ENCODE measurements at regions not wholly inside any gene's neighbourhood (a gene's known extent, or its start where the extent isn't known, plus 50 kb on each side); places are given as distances from the start of the nearest gene placed in this dataset.

DNA sequence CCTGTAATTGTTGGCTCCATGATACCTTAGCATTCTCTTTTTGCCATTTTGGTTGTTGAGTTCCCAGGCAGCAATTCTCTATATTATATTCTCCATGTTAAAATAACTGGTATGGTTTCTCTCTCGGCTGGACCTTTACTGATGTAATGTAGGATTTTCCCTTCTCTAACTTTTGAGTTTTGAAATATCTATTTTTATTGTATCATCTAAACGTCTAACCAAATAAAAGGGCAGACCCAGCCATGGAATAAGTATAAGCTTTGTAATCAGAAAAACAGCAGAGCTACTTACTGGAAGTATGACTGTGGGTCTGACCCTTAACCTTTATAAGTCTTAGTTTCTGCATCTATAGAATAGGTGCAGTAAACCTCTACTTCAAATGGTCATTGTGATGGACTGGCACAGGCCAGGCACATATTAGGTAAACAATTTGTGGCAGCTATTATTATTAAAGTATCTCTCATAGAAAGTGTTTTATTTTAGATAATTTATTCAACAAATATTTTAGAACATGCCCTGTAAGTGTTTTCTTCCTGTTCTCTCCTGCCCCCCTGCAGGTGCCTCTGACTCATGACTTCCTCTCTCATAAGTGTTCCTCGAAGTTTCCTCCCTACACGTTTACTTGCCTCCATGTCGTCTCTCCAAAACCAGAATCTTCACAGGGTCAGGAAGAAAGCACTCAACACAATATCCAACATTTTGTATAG, 224.9 kb upstream of the FGGY start:
- peaks cover 5% of the 10 kb centered on the region for H3K4me1 ChIP-seq (ENCODE audit: insufficient read depth, insufficient read length)
- no peak overlapping the region for H3K4me3 ChIP-seq (ENCODE audit: insufficient read length, low read depth)
- no peak for DNase-seq (ENCODE audit: low read depth, low spot score)
- H3K9ac ChIP-seq (ENCODE audit: insufficient read length, low read depth): no peak overlapping the region
- H3K9me3 ChIP-seq (ENCODE audit: insufficient read depth, low read length): no peaks in the 10 kb centered on the region
- H3K27me3 ChIP-seq (ENCODE audit: insufficient read depth, insufficient read length): no peaks in the 10 kb centered on the region
- no peaks in the 10 kb centered on the region for H3K36me3 ChIP-seq (ENCODE audit: insufficient read depth, insufficient read length, low read length)
- TF ChIP-seq ZNF274 (IDR thresholded peaks at IDR 0.05; ENCODE audit: low read depth, low read length): no peak
- TF ChIP-seq SUZ12 (IDR thresholded peaks at IDR 0.05; ENCODE audit: extremely low read depth, insufficient read depth, insufficient read length): no peak
- no peak for TF ChIP-seq YY1 (IDR thresholded peaks at IDR 0.05; ENCODE audit: insufficient read depth, insufficient read length)

DNA sequence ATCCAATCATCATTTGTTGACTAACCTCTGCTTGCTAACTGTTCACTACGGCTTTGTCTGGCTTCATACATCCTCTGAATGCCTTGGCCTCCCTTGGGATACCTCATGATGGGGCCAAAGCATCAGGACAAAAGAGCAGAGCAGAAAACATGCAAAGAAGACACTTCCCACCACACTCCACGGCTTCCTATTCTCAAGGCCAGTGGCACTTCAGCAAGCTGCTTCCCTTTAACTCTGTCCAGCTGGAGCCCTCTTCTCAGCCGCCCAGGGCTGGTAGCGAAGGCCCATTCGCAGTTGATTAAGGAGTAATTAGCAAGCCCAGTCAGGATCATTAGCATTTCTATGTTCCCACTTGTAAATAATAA, 224.3 kb upstream of the FGGY start:
- H3K9ac ChIP-seq (ENCODE audit: insufficient read length, low read depth): no peak overlapping the region
- peak; percentile 63 for DNase-seq (ENCODE audit: low read depth, low spot score)
- H3K4me1 ChIP-seq (ENCODE audit: insufficient read depth, insufficient read length): peaks cover 6% of the 10 kb centered on the region
- no peaks in the 10 kb centered on the region for H3K36me3 ChIP-seq (ENCODE audit: insufficient read depth, insufficient read length, low read length)
- no peak overlapping the region for H3K4me3 ChIP-seq (ENCODE audit: insufficient read length, low read depth)
- TF ChIP-seq ZNF274 (IDR thresholded peaks at IDR 0.05; ENCODE audit: low read depth, low read length): no peak
- no peak for TF ChIP-seq YY1 (IDR thresholded peaks at IDR 0.05; ENCODE audit: insufficient read depth, insufficient read length)
- TF ChIP-seq SUZ12 (IDR thresholded peaks at IDR 0.05; ENCODE audit: extremely low read depth, insufficient read depth, insufficient read length): no peak
- H3K9me3 ChIP-seq (ENCODE audit: insufficient read depth, low read length): no peaks in the 10 kb centered on the region
- H3K27me3 ChIP-seq (ENCODE audit: insufficient read depth, insufficient read length): no peaks in the 10 kb centered on the region

DNA sequence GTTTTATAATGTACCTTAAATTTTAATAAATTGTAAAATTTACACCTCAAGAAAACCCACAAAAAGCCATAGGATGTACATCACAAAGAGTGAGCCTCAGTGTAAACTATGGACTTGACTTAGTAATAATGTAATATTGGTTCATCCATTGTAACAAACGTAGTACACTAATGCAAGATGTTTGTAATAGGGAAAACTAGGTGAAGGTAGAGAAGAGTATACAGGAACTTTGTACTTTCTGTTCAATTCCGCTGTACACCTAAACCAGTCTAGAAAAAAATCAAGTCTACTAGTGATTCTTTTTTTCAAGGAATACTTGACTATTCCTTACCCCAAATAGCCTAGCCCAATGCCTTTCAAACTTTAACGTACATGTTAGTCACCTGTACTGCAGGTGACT, 222.3 kb upstream of the FGGY start:
- Histone ChIP-seq H3K27me3 (ENCODE audit: insufficient read depth, insufficient read length) (no peaks in the 10 kb centered on the region), H3K9me3 (ENCODE audit: insufficient read depth, low read length) (no peaks in the 10 kb centered on the region), H3K4me1 (ENCODE audit: insufficient read depth, insufficient read length) (peaks cover 12% of the 10 kb centered on the region), H3K9ac (ENCODE audit: insufficient read length, low read depth) (no peak overlapping the region), H3K36me3 (ENCODE audit: insufficient read depth, insufficient read length, low read length) (no peaks in the 10 kb centered on the region), H3K4me3 (ENCODE audit: insufficient read length, low read depth) (no peak overlapping the region)
- TF ChIP-seq YY1 (IDR thresholded peaks at IDR 0.05; ENCODE audit: insufficient read depth, insufficient read length): no peak
- no peak for TF ChIP-seq ZNF274 (IDR thresholded peaks at IDR 0.05; ENCODE audit: low read depth, low read length)
- no peak for TF ChIP-seq SUZ12 (IDR thresholded peaks at IDR 0.05; ENCODE audit: extremely low read depth, insufficient read depth, insufficient read length)
- DNase-seq (ENCODE audit: low read depth, low spot score): no peak

DNA sequence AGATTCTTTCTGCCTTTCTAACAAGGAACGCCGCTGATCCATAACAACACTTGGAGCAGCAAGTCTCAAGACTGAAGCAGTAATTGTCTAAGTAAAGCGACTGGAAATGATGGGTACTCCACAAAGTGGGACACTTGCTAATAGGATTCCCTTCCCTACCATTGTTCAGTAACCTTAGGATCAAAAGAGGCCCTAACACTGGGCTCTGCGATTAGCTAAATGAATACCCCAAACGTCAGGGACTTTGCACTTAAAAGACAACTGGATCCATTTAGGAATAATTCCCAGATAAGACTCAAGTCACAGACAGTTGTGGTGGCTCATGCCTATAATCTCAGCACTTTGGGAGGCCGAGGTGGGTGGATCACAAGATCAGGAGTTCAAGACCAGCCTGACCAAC, 221.9 kb upstream of the FGGY start:
- no peak for DNase-seq (ENCODE audit: low read depth, low spot score)
- peaks cover 14% of the 10 kb centered on the region for H3K4me1 ChIP-seq (ENCODE audit: insufficient read depth, insufficient read length)
- H3K27me3 ChIP-seq (ENCODE audit: insufficient read depth, insufficient read length): no peaks in the 10 kb centered on the region
- H3K36me3 ChIP-seq (ENCODE audit: insufficient read depth, insufficient read length, low read length): no peaks in the 10 kb centered on the region
- H3K4me3 ChIP-seq (ENCODE audit: insufficient read length, low read depth): no peak overlapping the region
- TF ChIP-seq SUZ12 (IDR thresholded peaks at IDR 0.05; ENCODE audit: extremely low read depth, insufficient read depth, insufficient read length): no peak
- H3K9me3 ChIP-seq (ENCODE audit: insufficient read depth, low read length): no peaks in the 10 kb centered on the region
- H3K9ac ChIP-seq (ENCODE audit: insufficient read length, low read depth): no peak overlapping the region

DNA sequence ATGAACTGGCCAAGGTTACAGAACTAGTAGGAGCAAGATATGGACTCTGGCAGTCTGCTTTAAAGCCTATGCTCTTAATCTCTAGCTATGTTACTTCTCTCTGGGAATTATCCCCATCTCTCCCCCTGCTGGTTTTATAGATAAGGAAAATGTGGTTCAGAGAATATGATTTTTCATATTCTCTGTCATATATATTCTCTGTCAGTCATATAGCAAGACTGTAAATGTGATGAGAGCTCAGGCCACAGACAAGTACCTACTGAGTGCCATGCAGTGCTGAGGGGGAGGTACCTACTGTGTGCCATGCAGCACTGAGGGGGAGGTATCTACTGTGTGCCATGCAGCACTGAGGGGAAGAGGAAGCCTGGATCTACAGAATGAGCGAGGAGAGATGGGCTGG, 220.3 kb upstream of the FGGY start:
- Histone ChIP-seq H3K9ac (ENCODE audit: insufficient read length, low read depth) (no peak overlapping the region), H3K4me1 (ENCODE audit: insufficient read depth, insufficient read length) (peaks cover 17% of the 10 kb centered on the region)

DNA sequence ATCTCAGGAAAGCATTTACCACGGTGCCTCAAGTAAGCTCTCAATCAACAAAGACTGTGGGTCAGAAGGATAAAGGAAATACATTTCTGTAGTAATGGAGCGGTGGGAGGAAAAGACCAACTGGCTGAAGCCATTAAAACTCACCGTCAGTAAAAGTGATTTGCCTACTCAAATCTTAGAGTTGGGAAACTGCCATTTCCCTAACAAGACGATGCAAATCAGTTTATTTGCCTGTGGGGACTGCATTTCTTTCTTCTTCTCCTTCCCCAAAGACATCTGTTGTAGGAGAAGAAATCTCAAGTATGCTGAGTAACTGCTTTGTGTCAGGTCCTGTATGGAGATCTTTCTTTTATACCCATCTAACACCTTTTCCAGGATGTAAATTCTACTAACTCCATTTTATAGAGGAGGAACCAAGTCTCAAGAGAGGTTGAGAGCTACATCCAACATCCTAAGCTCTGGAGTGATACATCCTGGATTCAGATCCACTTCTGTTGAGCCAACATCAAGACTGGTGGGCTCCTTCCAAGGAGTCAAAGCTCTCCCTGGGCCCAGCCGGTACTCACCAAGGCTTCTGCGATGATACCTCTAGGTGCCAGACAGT, 219.3 kb upstream of the FGGY start:
- TF ChIP-seq YY1 (IDR thresholded peaks at IDR 0.05; ENCODE audit: insufficient read depth, insufficient read length) (no peak), SUZ12 (IDR thresholded peaks at IDR 0.05; ENCODE audit: extremely low read depth, insufficient read depth, insufficient read length) (no peak), ZNF274 (IDR thresholded peaks at IDR 0.05; ENCODE audit: low read depth, low read length) (no peak)
- Histone ChIP-seq H3K4me1 (ENCODE audit: insufficient read depth, insufficient read length) (peaks cover 17% of the 10 kb centered on the region), H3K36me3 (ENCODE audit: insufficient read depth, insufficient read length, low read length) (no peaks in the 10 kb centered on the region), H3K4me3 (ENCODE audit: insufficient read length, low read depth) (peak overlapping the region; percentile 19), H3K9me3 (ENCODE audit: insufficient read depth, low read length) (no peaks in the 10 kb centered on the region), H3K27me3 (ENCODE audit: insufficient read depth, insufficient read length) (no peaks in the 10 kb centered on the region), H3K9ac (ENCODE audit: insufficient read length, low read depth) (peak overlapping the region; percentile 62)
- no peak for DNase-seq (ENCODE audit: low read depth, low spot score)

More for the DNA sequence above, 220.3 kb upstream of the FGGY start:
- H3K27me3 ChIP-seq (ENCODE audit: insufficient read depth, insufficient read length): no peaks in the 10 kb centered on the region
- no peaks in the 10 kb centered on the region for H3K9me3 ChIP-seq (ENCODE audit: insufficient read depth, low read length)
- H3K36me3 ChIP-seq (ENCODE audit: insufficient read depth, insufficient read length, low read length): no peaks in the 10 kb centered on the region
- no peak for TF ChIP-seq ZNF274 (IDR thresholded peaks at IDR 0.05; ENCODE audit: low read depth, low read length)
- TF ChIP-seq SUZ12 (IDR thresholded peaks at IDR 0.05; ENCODE audit: extremely low read depth, insufficient read depth, insufficient read length): no peak
- TF ChIP-seq YY1 (IDR thresholded peaks at IDR 0.05; ENCODE audit: insufficient read depth, insufficient read length): no peak
- DNase-seq (ENCODE audit: low read depth, low spot score): no peak
- no peak overlapping the region for H3K4me3 ChIP-seq (ENCODE audit: insufficient read length, low read depth)

DNA sequence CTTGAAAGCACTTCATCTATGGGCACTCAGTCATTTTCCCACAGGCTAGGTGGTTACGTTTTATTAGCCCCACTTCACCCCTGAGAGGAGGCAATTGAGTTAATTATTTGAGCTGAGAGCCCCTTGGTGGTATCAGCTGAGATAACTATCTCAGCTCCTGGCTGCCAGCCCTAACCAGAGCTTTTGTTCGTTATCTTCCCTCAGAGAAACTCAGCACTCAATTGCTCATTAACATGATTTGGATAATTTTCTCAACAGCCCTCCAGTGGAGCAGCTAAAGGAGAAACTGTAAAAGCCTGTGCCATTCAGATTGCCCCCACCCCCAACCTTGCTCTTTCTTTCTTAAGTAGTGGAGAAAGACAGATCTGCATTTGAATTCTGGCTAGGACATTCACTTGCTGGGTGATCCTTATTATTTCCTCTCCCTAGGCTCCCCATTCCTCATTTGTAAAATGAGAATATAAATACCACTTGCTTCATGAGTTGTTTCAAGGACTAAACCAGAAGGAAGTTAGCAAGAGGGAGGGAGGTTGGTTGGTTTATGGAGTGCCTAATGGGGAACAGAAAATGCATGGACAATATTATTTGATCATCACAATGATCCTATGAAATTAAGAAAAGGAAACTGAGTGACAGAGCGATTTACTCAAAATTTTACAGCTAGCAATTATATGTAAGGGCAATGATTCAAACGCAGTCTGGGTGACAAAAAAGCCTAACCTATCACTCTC, 218.7 kb upstream of the FGGY start:
- Histone ChIP-seq H3K36me3 (ENCODE audit: insufficient read depth, insufficient read length, low read length) (no peaks in the 10 kb centered on the region), H3K9me3 (ENCODE audit: insufficient read depth, low read length) (no peaks in the 10 kb centered on the region), H3K4me1 (ENCODE audit: insufficient read depth, insufficient read length) (peaks cover 17% of the 10 kb centered on the region), H3K9ac (ENCODE audit: insufficient read length, low read depth) (peak overlapping the region; percentile 62), H3K4me3 (ENCODE audit: insufficient read length, low read depth) (peak overlapping the region; percentile 19), H3K27me3 (ENCODE audit: insufficient read depth, insufficient read length) (no peaks in the 10 kb centered on the region)
- peak; percentile 97 for DNase-seq (ENCODE audit: low read depth, low spot score)
- TF ChIP-seq YY1 (IDR thresholded peaks at IDR 0.05; ENCODE audit: insufficient read depth, insufficient read length) (no peak), ZNF274 (IDR thresholded peaks at IDR 0.05; ENCODE audit: low read depth, low read length) (no peak), SUZ12 (IDR thresholded peaks at IDR 0.05; ENCODE audit: extremely low read depth, insufficient read depth, insufficient read length) (no peak)
